Upper lobe of left lung (tissue), 6 donors: ENCODE measurements at regions not wholly inside any gene's neighbourhood (a gene's known extent, or its start where the extent isn't known, plus 50 kb on each side); places are given as distances from the start of the nearest gene placed in this dataset.

ENCODE experiments used
- ATAC-seq, 2 donors: fragments of 200-7000 bp; cut with Tn5 transposase; one replicate each; pipeline ENCODE4 v1.9.1; 2022; ENCODE audit warnings: mild to moderate bottlenecking in 2 of 2, moderate library complexity in 2 of 2; ENCODE audit not compliant: low FRiP score in 2 of 2
- DNase-seq, 2 donors: peaks; one replicate each; pipeline ENCODE4 v3.0.0-alpha.2; 2019 to 2020
- H3K27ac ChIP-seq, 4 donors: fragments of 200-600 bp; sonication (generic); one replicate each; pipeline ENCODE4 v1.5.1; 2016 to 2019
- H3K27me3 ChIP-seq, 4 donors: fragments of 200-600 bp; sonication (generic); one replicate each; pipeline ENCODE4 v1.5.1; 2017 to 2019
- H3K36me3 ChIP-seq, 4 donors: fragments of 200-600 bp; sonication (generic); one replicate each; pipeline ENCODE4 v1.5.1; 2016 to 2019
- H3K4me1 ChIP-seq, 4 donors: fragments of 200-600 bp; sonication (generic); one replicate each; pipeline ENCODE4 v1.5.1; 2018 to 2019
- H3K4me3 ChIP-seq, 4 donors: fragments of 200-600 bp; sonication (generic); one replicate each; pipeline ENCODE4 v1.5.1; 2017 to 2019; ENCODE audit warnings: mild to moderate bottlenecking in 2 of 4, moderate library complexity in 1 of 4
- H3K9me3 ChIP-seq, 4 donors: fragments of 200-600 bp; sonication (generic); one replicate each; pipeline ENCODE4 v1.5.1; 2018 to 2019
- EP300 ChIP-seq, 4 donors: sonication (generic); formaldehyde crosslinking; IDR thresholded peaks; one replicate each; pipeline ENCODE4 v1.5.1; 2017; ENCODE audit warnings: antibody characterized with exemption in 4 of 4, control low read depth in 2 of 4
- POLR2A ChIP-seq, 4 donors: fragments of 450-650 bp; IDR thresholded peaks; one replicate each; pipeline ENCODE4 v1.5.1; 2016 to 2017; ENCODE audit warnings: antibody characterized with exemption in 4 of 4, mild to moderate bottlenecking in 2 of 4
- POLR2AphosphoS5 ChIP-seq, 2 donors: sonication (generic); formaldehyde crosslinking; IDR thresholded peaks; one replicate each; pipeline ENCODE4 v1.5.1; 2017; ENCODE audit warnings: antibody characterized with exemption in 2 of 2
- WGBS, 2 donors: methylation state at CpG; one replicate each; pipeline ENCODE4 v1.1.5; 2017 to 2018; 5-methylcytosine and 5-hydroxymethylcytosine counted together
- TF ChIP-seq, protein P1 (sequence below), 6 experiments: fragments of 450-650 bp in 4 of 6; fragments of 200-600 bp in 2 of 6; sonication (generic) in 2 of 6; IDR thresholded peaks; one replicate each; pipeline ENCODE4 v1.5.1; 2016 to 2019; ENCODE audit warnings: antibody characterized with exemption in 6 of 6
- donor health status: DM: no; HTN: no; CAD: no; lungs with moderate emphysema.
- donor health status: DM: no; HTN: yes; CAD: no; lungs with severe emphysema.

GRCh38 chrY:7518387-7518786 lies 606.8 kb upstream of the AMELY start:
- H3K27me3 ChIP-seq, result no peaks in the 10 kb centered on the region
- no peaks in the 10 kb centered on the region for H3K36me3 ChIP-seq
- DNase-seq, result no peak
- ATAC-seq, result no peak
- no peak overlapping the region for H3K27ac ChIP-seq
- no peak overlapping the region for H3K4me3 ChIP-seq
- TF ChIP-seq, protein P1, sequence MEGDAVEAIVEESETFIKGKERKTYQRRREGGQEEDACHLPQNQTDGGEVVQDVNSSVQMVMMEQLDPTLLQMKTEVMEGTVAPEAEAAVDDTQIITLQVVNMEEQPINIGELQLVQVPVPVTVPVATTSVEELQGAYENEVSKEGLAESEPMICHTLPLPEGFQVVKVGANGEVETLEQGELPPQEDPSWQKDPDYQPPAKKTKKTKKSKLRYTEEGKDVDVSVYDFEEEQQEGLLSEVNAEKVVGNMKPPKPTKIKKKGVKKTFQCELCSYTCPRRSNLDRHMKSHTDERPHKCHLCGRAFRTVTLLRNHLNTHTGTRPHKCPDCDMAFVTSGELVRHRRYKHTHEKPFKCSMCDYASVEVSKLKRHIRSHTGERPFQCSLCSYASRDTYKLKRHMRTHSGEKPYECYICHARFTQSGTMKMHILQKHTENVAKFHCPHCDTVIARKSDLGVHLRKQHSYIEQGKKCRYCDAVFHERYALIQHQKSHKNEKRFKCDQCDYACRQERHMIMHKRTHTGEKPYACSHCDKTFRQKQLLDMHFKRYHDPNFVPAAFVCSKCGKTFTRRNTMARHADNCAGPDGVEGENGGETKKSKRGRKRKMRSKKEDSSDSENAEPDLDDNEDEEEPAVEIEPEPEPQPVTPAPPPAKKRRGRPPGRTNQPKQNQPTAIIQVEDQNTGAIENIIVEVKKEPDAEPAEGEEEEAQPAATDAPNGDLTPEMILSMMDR (IDR thresholded peaks at IDR 0.05), result no peak
- TF ChIP-seq POLR2A (IDR thresholded peaks at IDR 0.05) (no peak), POLR2AphosphoS5 (IDR thresholded peaks at IDR 0.05) (no peak), EP300 (IDR thresholded peaks at IDR 0.05) (no peak)
- no CpG with 5 or more reads among the region's 1 CpG for WGBS, 2 donors
- H3K4me1 ChIP-seq, result no peaks in the 10 kb centered on the region
- no peaks in the 10 kb centered on the region for H3K9me3 ChIP-seq

GRCh38 chrY:7516268-7516667 lies 604.7 kb upstream of the AMELY start:
- H3K4me3 ChIP-seq, result no peak overlapping the region
- ATAC-seq (no peak), DNase-seq (no peak)
- no peaks in the 10 kb centered on the region for H3K9me3 ChIP-seq
- H3K27ac ChIP-seq, result no peak overlapping the region
- TF ChIP-seq, protein P1 (IDR thresholded peaks at IDR 0.05), result no peak
- no peak for TF ChIP-seq POLR2A (IDR thresholded peaks at IDR 0.05)
- no peak for TF ChIP-seq EP300 (IDR thresholded peaks at IDR 0.05)
- no peak for TF ChIP-seq POLR2AphosphoS5 (IDR thresholded peaks at IDR 0.05)
- 51% methylated on average over 3 of the region's 3 CpGs; no CpG with 5 or more reads in 1 of the 2 donors for WGBS, 2 donors
- H3K27me3 ChIP-seq, result no peaks in the 10 kb centered on the region
- no peaks in the 10 kb centered on the region for H3K4me1 ChIP-seq
- no peaks in the 10 kb centered on the region for H3K36me3 ChIP-seq

GRCh38 chrY:7515812-7516211 lies 604.3 kb upstream of the AMELY start:
- DNase-seq, result no peak
- no peak overlapping the region for H3K27ac ChIP-seq
- ATAC-seq, result no peak
- TF ChIP-seq POLR2AphosphoS5 (IDR thresholded peaks at IDR 0.05) (no peak), POLR2A (IDR thresholded peaks at IDR 0.05) (no peak), EP300 (IDR thresholded peaks at IDR 0.05) (no peak)
- TF ChIP-seq, protein P1 (IDR thresholded peaks at IDR 0.05), result no peak
- no peaks in the 10 kb centered on the region for H3K36me3 ChIP-seq
- H3K4me3 ChIP-seq, result no peak overlapping the region
- H3K9me3 ChIP-seq, result no peaks in the 10 kb centered on the region
- H3K27me3 ChIP-seq, result no peaks in the 10 kb centered on the region
- H3K4me1 ChIP-seq, result no peaks in the 10 kb centered on the region
- 85% methylated on average over 2 of the region's 2 CpGs; no CpG with 5 or more reads in 1 of the 2 donors for WGBS, 2 donors

- no peaks in the 10 kb centered on the region for H3K36me3 ChIP-seq
- ATAC-seq, result no peak
- H3K4me3 ChIP-seq, result no peak overlapping the region
- H3K4me1 ChIP-seq, result no peaks in the 10 kb centered on the region
- no peak for DNase-seq
- no peaks in the 10 kb centered on the region for H3K27me3 ChIP-seq
- no peak overlapping the region for H3K27ac ChIP-seq
- no peaks in the 10 kb centered on the region for H3K9me3 ChIP-seq
- TF ChIP-seq POLR2A (IDR thresholded peaks at IDR 0.05) (no peak), EP300 (IDR thresholded peaks at IDR 0.05) (no peak), POLR2AphosphoS5 (IDR thresholded peaks at IDR 0.05) (no peak)
- TF ChIP-seq, protein P1 (IDR thresholded peaks at IDR 0.05), result no peak
- WGBS, 2 donors, result 100% methylated on average over 1 of the region's 5 CpGs; no CpG with 5 or more reads in 1 of the 2 donors
These were observed 591.3 kb upstream of the AMELY start for GRCh38 chrY:7502896-7503295.

- 88% methylated on average over 2 of the region's 2 CpGs; no CpG with 5 or more reads in 1 of the 2 donors for WGBS, 2 donors
- Histone ChIP-seq H3K27ac (no peak overlapping the region), H3K4me1 (no peaks in the 10 kb centered on the region), H3K36me3 (no peaks in the 10 kb centered on the region), H3K27me3 (no peaks in the 10 kb centered on the region), H3K9me3 (no peaks in the 10 kb centered on the region), H3K4me3 (no peak overlapping the region)
- TF ChIP-seq EP300 (IDR thresholded peaks at IDR 0.05), result no peak
- no peak for TF ChIP-seq POLR2A (IDR thresholded peaks at IDR 0.05)
- TF ChIP-seq POLR2AphosphoS5 (IDR thresholded peaks at IDR 0.05), result no peak
- TF ChIP-seq, protein P1 (IDR thresholded peaks at IDR 0.05), result no peak
- DNase-seq (no peak), ATAC-seq (no peak)
These were observed 589.7 kb upstream of the AMELY start for GRCh38 chrY:7501236-7501635.
